ENCODE measurements at regions not wholly inside any gene's neighbourhood (a gene's known extent, or its start where the extent isn't known, plus 50 kb on each side); places are given as distances from the start of the nearest gene placed in this dataset.

DNA sequence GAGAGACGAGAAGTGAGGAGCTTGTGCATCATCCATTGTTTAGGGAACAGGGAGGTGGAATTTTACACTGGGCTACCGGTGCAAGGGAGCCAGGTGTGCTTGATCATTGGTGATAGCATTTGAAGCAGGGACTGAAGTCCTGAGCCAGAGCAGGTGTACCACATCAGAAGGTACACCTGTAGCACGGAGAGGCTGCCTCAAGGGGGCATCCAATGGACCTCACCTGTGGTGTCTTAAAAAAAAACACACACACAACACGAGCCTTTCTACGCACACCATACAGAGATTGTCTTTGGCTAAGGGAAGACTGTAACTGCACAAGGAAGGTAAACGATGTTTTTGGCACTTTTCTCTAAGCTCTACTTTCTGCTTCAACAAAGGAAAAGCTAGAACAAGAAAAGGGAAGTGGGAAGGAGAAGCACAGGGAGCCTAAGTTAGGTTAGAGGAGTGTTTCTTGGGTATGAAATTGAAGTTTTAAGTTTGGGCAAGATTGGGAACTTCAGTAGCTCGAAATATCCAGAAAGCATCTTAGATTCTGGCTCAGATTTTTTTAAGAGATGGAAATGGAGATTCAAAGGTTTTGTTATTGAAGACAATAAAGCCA lies 334.3 kb upstream of the FBXO33 start:
- intact Hi-C loops (cut with DNase I): no loop called here
- no peaks in the 10 kb centered on the region for H3K27me3 ChIP-seq
- H3K27ac ChIP-seq: no peak overlapping the region
- DNase-seq: no peak
- H3K4me1 ChIP-seq: no peaks in the 10 kb centered on the region
- TF ChIP-seq, protein P1, sequence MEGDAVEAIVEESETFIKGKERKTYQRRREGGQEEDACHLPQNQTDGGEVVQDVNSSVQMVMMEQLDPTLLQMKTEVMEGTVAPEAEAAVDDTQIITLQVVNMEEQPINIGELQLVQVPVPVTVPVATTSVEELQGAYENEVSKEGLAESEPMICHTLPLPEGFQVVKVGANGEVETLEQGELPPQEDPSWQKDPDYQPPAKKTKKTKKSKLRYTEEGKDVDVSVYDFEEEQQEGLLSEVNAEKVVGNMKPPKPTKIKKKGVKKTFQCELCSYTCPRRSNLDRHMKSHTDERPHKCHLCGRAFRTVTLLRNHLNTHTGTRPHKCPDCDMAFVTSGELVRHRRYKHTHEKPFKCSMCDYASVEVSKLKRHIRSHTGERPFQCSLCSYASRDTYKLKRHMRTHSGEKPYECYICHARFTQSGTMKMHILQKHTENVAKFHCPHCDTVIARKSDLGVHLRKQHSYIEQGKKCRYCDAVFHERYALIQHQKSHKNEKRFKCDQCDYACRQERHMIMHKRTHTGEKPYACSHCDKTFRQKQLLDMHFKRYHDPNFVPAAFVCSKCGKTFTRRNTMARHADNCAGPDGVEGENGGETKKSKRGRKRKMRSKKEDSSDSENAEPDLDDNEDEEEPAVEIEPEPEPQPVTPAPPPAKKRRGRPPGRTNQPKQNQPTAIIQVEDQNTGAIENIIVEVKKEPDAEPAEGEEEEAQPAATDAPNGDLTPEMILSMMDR (IDR thresholded peaks at IDR 0.05): no peak
- TF ChIP-seq POLR2A (IDR thresholded peaks at IDR 0.05): no peak
- WGBS, 2 donors: 43 to 50% methylated on average over 7 of the region's 7 CpGs
- H3K4me3 ChIP-seq: no peak overlapping the region
- no peaks in the 10 kb centered on the region for H3K9me3 ChIP-seq
- no peaks in the 10 kb centered on the region for H3K36me3 ChIP-seq

DNA sequence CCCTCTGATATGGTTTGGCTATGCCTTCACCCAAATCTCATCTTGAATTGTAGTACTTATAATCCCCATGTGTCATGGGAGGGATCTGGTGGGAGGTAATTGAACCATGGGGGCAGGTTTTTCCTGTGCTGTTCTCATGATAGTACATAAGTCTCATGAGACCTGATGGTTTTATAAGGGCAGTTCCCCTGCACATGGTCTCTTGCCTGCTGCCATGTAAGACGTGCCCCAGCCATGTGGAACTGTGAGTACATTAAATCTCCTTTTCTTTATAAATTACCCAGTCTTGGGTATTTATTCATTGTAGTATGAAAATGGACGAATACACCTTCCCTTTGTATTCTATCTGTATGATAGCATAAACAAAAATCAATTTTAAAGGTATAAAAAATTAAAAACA lies 333.4 kb upstream of the FBXO33 start:
- Histone ChIP-seq H3K36me3 (no peaks in the 10 kb centered on the region), H3K27ac (no peak overlapping the region), H3K9me3 (no peaks in the 10 kb centered on the region), H3K27me3 (no peaks in the 10 kb centered on the region), H3K4me1 (no peaks in the 10 kb centered on the region), H3K4me3 (no peak overlapping the region)
- WGBS, 2 donors: 45 to 46% methylated on average over 2 of the region's 2 CpGs
- no peak for DNase-seq
- intact Hi-C loops (cut with DNase I): no loop called here
- TF ChIP-seq POLR2A (IDR thresholded peaks at IDR 0.05): no peak
- TF ChIP-seq, protein P1 (IDR thresholded peaks at IDR 0.05): no peak

DNA sequence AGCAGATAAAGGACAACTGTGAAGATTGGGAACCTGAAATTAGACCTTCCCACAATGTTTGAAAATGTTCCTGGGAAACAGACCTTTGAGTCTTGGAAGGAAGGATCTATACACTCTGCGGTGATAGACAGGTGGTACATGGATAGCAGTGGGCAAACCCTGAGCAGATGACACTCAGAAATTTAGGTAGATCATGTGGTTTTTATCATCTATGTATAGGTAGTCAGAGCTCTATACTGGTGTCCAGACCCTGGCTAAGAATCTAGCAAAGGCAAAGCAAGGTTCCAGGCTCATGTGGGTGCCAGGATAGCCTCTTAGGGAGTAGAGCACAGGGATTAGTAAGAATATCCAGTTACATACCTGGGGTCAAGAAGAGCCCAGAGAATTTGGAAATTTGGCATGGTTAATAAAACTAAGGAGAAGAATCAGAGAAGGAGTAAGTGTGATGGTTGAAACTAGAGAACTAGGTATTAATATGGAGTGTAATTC lies 331.2 kb upstream of the FBXO33 start:
- H3K36me3 ChIP-seq: no peaks in the 10 kb centered on the region
- no peak for TF ChIP-seq POLR2A (IDR thresholded peaks at IDR 0.05)
- TF ChIP-seq, protein P1 (IDR thresholded peaks at IDR 0.05): no peak
- no peak for DNase-seq
- no peaks in the 10 kb centered on the region for H3K27me3 ChIP-seq
- no peaks in the 10 kb centered on the region for H3K9me3 ChIP-seq
- H3K27ac ChIP-seq: no peak overlapping the region
- no peak overlapping the region for H3K4me3 ChIP-seq
- no peaks in the 10 kb centered on the region for H3K4me1 ChIP-seq
- WGBS, 2 donors: 93 to 100% methylated on average over 1 of the region's 1 CpG
- intact Hi-C loops (cut with DNase I): no loop called here

DNA sequence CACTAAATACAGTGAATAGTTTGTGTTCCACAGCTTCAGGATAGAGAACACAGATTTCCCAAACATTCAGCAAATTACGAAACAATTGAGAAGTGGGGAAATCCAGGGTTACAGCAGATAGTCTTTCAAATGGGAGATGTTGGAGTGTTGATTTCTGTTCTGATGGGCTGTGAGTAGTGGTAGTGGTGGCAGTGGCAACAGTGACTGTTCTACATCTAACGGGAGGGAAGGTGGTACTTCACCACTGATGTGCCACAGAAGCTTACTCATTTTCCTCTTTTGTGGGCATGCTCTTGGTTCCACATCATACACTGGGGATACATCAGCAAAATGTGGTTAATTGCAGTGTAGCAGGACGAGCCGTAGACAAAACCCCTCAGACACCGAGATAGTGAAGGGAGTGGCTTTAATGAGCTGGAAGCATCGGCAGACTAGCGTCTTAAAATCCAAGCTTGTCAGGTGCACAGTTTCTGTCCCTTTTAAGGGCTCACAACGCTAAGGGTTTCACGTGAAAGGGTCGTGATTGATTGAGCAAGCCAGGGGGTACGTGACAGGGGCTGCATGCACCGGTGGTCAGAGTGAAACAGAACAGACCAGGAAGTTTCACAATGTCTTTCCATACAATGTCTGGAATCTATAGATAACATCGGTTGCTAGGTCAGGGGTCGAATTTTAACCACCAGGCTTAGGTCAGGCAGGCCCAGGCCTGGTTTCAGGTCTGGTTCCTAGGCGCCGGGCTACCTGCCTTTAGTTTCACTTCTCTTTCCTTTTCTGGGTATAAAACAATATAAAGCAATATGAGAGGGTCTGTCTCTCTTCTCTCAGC lies 330.6 kb upstream of the FBXO33 start:
- 38 to 61% methylated on average over 12 to 13 of the region's 16 CpGs for WGBS, 2 donors
- no peaks in the 10 kb centered on the region for H3K36me3 ChIP-seq
- DNase-seq: no peak

More for the DNA sequence above, 330.6 kb upstream of the FBXO33 start:
- TF ChIP-seq POLR2A (IDR thresholded peaks at IDR 0.05): no peak
- TF ChIP-seq, protein P1 (IDR thresholded peaks at IDR 0.05): no peak
- Histone ChIP-seq H3K4me3 (no peak overlapping the region), H3K9me3 (no peaks in the 10 kb centered on the region), H3K4me1 (no peaks in the 10 kb centered on the region), H3K27me3 (no peaks in the 10 kb centered on the region), H3K27ac (no peak overlapping the region)
- intact Hi-C loops (cut with DNase I): no loop called here
